Lower leg skin (tissue), 3 donors: ENCODE measurements at regions not wholly inside any gene's neighbourhood (a gene's known extent, or its start where the extent isn't known, plus 50 kb on each side); places are given as distances from the start of the nearest gene placed in this dataset.

ENCODE experiments used
- CTCF ChIP-seq, 3 donors: fragments of 450-650 bp; IDR thresholded peaks; one replicate each; pipeline ENCODE4 v1.5.1; 2016; ENCODE audit warnings: antibody characterized with exemption in 3 of 3, mild to moderate bottlenecking in 3 of 3, moderate library complexity in 2 of 3
- POLR2A ChIP-seq, 2 donors: fragments of 450-650 bp; IDR thresholded peaks; one replicate each; pipeline ENCODE4 v1.6.1; 2016 to 2017; ENCODE audit warnings: antibody characterized with exemption in 2 of 2, mild to moderate bottlenecking in 1 of 2, moderate library complexity in 1 of 2

DNA sequence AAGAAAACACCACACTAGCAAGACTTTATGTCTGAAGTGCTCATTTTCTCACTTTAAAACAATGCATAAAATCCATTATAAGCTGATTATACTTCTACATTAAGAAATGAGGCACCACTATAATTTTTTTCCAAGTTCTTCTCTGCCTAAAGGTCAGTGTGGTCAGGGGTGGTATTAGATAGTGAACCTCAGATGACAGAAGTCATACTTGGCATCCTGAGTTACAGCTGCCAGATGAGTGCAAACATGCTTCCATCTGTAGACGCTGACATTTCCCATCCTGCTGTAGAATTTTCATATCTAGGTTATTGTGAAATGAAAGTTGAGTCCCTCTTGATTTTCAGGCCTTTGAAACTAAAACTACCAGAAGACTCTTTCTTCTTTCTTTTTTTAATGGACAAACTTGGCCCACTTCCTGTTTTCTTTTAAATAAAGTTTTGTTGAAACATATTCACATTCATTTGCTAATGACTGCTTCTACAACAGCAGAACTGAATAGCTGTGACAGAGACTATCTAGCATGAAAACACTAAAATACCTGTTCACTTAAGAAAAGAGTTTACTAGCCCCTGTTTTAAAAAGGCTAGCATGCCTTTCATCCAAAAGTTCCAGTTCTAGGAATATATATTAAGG is 900.8 kb downstream of the XPNPEP1 start:
- TF ChIP-seq CTCF (IDR thresholded peaks at IDR 0.05) (no peak), POLR2A (IDR thresholded peaks at IDR 0.05) (no peak)
